GM12865 (cell line): ENCODE measurements at regions not wholly inside any gene's neighbourhood (a gene's known extent, or its start where the extent isn't known, plus 50 kb on each side); places are given as distances from the start of the nearest gene placed in this dataset.

Source experiments
- DNase-seq: peaks from one replicate; pipeline ENCODE4 v3.0.0; 2010; ENCODE audit warnings: low read depth
- H3K4me3 ChIP-seq: 2 replicates; pipeline ENCODE4 v1.5.1; 2011; ENCODE audit warnings: mild to moderate bottlenecking, low read depth, low read length, control low read depth
- CTCF ChIP-seq: IDR thresholded peaks from 2 replicates; pipeline ENCODE4 v1.5.1; 2011; ENCODE audit warnings: low read length, control low read depth, low read depth, inconsistent platforms; ENCODE audit not compliant: insufficient read depth; ENCODE audit errors: missing control alignments

GRCh38 chr1:186557147-186557777, 96.3 kb upstream of the PDC start:
- DNase-seq, result no peak
- TF ChIP-seq CTCF, result no peak
- H3K4me3 ChIP-seq, result no peak overlapping the region

- TF ChIP-seq CTCF, result no peak
- no peak for DNase-seq
- no peak overlapping the region for H3K4me3 ChIP-seq
These were observed 89.9 kb upstream of the PDC start for GRCh38 chr1:186550832-186551231.

- TF ChIP-seq CTCF, result no peak
- no peak overlapping the region for H3K4me3 ChIP-seq
- DNase-seq, result no peak
These were observed 80.1 kb upstream of the PDC start for GRCh38 chr1:186541003-186541402.

DNA sequence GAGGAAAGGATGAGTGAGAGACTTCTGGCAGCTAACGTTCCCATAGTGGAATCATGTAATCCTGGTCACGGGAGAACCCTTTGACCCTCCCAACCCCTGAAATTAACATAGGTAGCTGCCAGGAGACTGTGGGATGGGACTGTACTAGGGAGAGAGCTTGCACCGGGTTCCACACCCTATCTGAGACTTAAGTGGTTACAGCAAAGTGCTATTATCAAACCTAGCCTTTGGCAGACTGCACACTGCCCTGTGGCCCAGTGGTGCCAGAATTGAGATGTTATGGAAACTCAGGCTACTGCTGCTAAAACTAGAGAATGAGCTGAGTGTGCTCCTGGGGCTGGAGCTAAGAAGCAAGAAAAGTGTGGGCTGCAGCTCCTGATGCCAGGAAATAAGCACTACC, 79.6 kb upstream of the PDC start:
- no peak overlapping the region for H3K4me3 ChIP-seq
- no peak for TF ChIP-seq CTCF

GRCh38 chr1:186536273-186536890, 75.5 kb upstream of the PDC start:
- TF ChIP-seq CTCF, result no peak
- H3K4me3 ChIP-seq, result no peak overlapping the region
- no peak for DNase-seq

More for the DNA sequence above, 79.6 kb upstream of the PDC start:
- no peak for DNase-seq

GRCh38 chr1:186535388-186536133, 74.6 kb upstream of the PDC start:
- no peak for DNase-seq
- H3K4me3 ChIP-seq, result no peak overlapping the region
- TF ChIP-seq CTCF, result no peak

GRCh38 chr1:186534401-186534800, 73.5 kb upstream of the PDC start:
- TF ChIP-seq CTCF, result no peak
- no peak overlapping the region for H3K4me3 ChIP-seq
- DNase-seq, result no peak
